GM12875 (cell line): ENCODE measurements at regions not wholly inside any gene's neighbourhood (a gene's known extent, or its start where the extent isn't known, plus 50 kb on each side); places are given as distances from the start of the nearest gene placed in this dataset.

Experiments used
- H3K4me3 ChIP-seq: one replicate; pipeline ENCODE4 v1.5.1; 2011; ENCODE audit warnings: low read depth, low read length, control low read depth
- TF ChIP-seq, protein P1 (sequence below): IDR thresholded peaks from 2 replicates; pipeline ENCODE4 v1.5.1; 2011; ENCODE audit warnings: low read depth, mild to moderate bottlenecking, control low read depth, inconsistent platforms, low read length, moderate library complexity, borderline replicate concordance; ENCODE audit not compliant: insufficient read depth

DNA sequence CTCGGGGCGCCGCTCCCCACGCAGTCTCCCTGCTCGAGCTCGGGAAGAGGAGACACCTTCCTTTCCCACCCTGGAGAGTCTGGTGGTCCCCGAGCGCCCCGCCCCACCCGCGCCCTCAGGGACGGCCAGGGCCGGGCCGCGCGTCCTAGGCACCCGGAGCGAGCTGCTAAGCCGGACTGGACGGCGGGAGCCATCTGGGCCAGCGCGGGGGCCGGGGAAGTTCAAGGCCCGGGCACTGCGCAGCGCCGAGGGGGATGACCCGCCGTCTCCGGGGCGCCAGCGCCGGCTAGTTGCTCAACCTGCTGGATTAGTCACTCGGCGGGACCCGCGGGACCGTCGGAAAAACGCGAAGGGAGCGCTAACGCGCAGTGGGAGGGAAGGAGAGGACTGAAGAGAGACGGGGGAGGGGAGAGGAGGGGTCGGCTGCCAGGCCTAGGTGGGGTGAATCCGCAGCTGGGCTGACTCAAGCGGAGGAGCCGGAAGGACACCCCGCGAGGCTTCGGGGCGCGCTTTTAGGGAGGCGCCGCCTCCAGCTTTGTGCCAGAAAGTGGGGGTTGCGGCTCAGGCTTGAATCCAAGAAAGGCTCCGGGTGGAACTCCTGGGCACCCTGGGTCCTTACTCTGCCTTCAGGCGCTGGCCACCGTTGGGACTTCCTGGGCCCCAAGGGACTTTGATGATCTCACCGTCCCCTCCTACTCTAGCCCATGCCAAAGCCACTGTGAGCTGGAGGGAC lies 75.7 kb upstream of the FOXP4 start:
- no peak overlapping the region for H3K4me3 ChIP-seq
- TF ChIP-seq, protein P1, sequence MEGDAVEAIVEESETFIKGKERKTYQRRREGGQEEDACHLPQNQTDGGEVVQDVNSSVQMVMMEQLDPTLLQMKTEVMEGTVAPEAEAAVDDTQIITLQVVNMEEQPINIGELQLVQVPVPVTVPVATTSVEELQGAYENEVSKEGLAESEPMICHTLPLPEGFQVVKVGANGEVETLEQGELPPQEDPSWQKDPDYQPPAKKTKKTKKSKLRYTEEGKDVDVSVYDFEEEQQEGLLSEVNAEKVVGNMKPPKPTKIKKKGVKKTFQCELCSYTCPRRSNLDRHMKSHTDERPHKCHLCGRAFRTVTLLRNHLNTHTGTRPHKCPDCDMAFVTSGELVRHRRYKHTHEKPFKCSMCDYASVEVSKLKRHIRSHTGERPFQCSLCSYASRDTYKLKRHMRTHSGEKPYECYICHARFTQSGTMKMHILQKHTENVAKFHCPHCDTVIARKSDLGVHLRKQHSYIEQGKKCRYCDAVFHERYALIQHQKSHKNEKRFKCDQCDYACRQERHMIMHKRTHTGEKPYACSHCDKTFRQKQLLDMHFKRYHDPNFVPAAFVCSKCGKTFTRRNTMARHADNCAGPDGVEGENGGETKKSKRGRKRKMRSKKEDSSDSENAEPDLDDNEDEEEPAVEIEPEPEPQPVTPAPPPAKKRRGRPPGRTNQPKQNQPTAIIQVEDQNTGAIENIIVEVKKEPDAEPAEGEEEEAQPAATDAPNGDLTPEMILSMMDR: no peak

DNA sequence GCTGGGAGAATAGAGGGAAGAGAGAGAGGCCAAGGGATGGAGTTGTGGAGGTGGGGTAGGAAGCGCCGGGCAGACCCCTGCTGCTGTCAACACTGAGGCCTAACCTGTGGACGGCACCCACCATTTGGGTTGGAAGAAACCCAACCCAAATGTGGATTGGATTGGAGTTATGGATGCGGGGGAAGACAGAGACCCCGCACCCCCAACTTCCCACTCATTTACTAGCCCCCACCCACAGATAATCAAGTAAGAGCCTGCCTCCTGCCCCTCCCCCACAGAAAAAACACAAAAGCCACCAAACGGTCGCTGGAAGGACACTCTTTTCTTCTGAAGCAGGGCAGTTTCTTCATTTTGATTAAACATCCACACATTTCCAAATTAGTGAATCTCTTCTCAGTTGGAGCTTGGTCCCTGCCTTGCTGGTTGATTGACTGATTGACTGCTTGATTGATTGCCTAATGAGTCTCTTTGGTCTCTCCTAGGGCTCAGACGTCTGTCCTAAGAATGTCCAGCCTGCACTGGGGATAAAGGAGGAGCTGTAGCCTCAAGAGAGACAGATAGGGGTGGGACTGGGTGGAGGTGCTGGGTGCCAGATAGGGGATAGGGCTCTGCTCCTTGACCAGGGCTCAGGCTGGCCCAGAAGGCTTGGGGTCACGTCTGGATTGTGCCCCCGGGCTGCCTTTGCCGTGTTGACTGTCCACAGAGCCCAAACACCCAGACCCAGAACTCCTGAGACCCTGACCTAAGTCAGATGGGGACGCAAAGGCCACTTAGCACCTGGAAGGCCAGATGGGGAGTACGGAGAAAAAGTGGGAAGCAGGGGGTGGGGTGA lies 74.9 kb upstream of the FOXP4 start:
- TF ChIP-seq, protein P1: no peak
- no peak overlapping the region for H3K4me3 ChIP-seq

DNA sequence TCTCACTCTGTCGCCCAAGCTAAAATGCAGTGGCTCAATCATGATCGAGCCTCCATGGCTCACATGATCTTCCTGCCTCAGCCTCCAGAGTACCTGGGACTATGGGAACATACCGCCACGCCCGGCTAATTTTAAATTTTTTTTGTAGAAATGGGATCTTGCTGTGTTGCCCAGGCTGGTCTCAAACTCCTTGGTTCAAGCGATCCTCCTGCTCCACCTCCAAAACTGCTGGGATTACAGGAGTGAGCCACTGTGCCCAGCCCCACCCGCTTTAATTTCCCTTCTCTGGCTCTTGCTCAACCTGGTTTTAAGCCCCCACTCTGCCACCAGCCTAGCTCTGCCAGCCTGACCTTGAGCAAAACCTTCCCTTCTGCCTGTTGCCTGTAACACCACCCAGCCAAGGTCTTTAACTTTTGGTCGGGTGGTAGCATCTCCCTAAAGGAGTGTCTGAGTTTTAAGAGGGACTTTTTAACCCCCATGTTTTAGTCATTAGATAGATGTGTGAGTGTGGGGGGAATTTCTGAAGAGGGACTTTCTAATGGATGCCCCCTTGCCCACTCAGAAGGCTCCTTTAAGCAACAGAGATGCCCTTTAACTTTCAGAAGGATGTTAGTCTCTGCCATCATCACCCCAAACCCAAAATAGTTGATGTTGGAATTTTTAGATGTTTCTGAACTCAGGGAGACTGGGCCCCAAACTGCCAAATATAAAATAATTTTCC lies 71.8 kb upstream of the FOXP4 start:
- H3K4me3 ChIP-seq: no peak overlapping the region
- TF ChIP-seq, protein P1: no peak

- H3K4me3 ChIP-seq: no peak overlapping the region
- TF ChIP-seq, protein P1: no peak
Observed at GRCh38 chr6:41475164-41475563, 71.0 kb upstream of the FOXP4 start.

DNA sequence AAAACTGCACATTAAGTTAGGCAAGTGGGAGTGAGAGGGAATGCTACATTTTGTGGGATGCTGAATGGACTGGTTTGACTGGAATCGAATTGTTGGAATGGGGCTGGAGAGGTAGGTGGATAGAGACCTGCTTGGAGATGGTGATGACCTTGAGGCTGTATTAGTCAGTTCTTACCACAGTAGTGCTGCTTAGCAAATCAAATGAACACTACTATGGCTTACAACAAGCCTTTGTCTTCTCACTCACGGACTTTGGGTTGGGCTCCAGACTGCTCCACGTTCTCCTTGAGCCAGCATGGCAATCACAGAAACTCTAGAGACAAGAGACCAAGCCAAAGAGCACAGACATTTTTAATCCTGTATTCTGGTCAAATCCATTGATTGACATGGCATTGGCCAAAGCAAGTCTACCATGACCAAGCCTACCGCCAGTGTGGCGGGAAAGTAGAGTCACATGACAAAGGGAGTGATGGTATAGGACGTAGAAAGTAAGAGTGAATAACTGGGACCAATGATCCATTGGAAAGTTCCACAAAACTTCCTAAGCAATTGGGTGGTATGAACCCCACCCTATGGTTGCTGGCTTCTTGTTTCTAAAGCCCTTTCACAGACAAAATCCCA lies 70.3 kb upstream of the FOXP4 start:
- TF ChIP-seq, protein P1: no peak
- no peak overlapping the region for H3K4me3 ChIP-seq

GRCh38 chr6:41476401-41476800 lies 69.8 kb upstream of the FOXP4 start:
- TF ChIP-seq, protein P1: no peak
- no peak overlapping the region for H3K4me3 ChIP-seq
